ENCODE measurements at regions not wholly inside any gene's neighbourhood (a gene's known extent, or its start where the extent isn't known, plus 50 kb on each side); places are given as distances from the start of the nearest gene placed in this dataset.

DNA sequence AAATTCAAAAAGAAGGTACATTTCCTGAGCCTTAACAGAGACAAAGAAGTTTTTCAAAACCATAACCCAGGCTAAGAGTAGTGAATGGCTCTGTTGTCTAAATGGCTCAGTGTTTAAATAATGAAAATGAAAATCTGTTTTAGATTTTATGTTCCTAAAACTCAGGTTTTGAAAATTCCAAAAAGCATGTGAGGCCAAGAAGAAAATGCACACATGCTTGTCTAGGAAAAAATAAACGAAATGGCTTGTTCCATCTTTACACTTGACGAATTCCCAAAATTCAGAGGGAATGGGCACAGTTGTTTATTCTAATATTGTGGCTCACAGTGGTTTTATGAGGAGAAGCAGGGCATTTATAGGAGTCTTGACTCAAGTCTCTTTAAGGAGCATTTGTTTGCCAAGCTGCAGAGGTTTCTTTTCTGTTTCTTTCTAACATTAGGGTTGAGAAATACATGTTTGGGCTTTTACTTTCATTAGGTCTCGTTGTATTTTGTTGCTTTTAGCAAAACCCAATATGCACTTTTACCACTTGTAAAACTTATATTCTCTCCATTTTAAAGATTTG lies 527.6 kb upstream of the ANKRD30A start:
- TF ChIP-seq EP300 (IDR thresholded peaks at IDR 0.05) (no peak), CTCF (IDR thresholded peaks at IDR 0.05) (no peak), POLR2A (IDR thresholded peaks at IDR 0.05) (no peak), POLR2AphosphoS5 (IDR thresholded peaks at IDR 0.05) (no peak)

Data from upper lobe of left lung (tissue), 4 donors.